GM13976 (cell line): ENCODE measurements at regions not wholly inside any gene's neighbourhood (a gene's known extent, or its start where the extent isn't known, plus 50 kb on each side); places are given as distances from the start of the nearest gene placed in this dataset.

ENCODE experiments used
- DNase-seq: peaks from one replicate; pipeline ENCODE4 v3.0.0; 2012; ENCODE audit warnings: low spot score
- CTCF ChIP-seq: IDR thresholded peaks from 2 replicates; pipeline ENCODE4 v1.5.1; 2012; ENCODE audit warnings: borderline replicate concordance, mild to moderate bottlenecking; ENCODE audit not compliant: insufficient read depth; ENCODE audit errors: extremely low read depth, missing control alignments, control extremely low read depth
- in situ Hi-C: fragments of 300-500 bp; cut with MboI; formaldehyde crosslinking; loops from one replicate; pipeline ENCODE4 v1.12.0; 2022; ENCODE audit warnings: low sequenced_read_pairs, mixed read lengths, inconsistent platforms; ENCODE audit not compliant: unreplicated experiment

GRCh38 chr4:171573181-171573580, 240.0 kb upstream of the GALNTL6 start:
- in situ Hi-C loops: no loop called here
- no peak for TF ChIP-seq CTCF
- DNase-seq: no peak

- in situ Hi-C loops: no loop called here
- no peak for DNase-seq
- TF ChIP-seq CTCF: no peak
Observed at GRCh38 chr4:171565130-171565788, 247.9 kb upstream of the GALNTL6 start.

GRCh38 chr4:171561419-171561818, 251.8 kb upstream of the GALNTL6 start:
- DNase-seq: no peak
- no peak for TF ChIP-seq CTCF
- in situ Hi-C loops: no loop called here

GRCh38 chr4:171553961-171554360, 259.2 kb upstream of the GALNTL6 start:
- TF ChIP-seq CTCF: no peak
- DNase-seq: no peak
- in situ Hi-C loops: no loop called here

GRCh38 chr4:171542640-171543039, 270.6 kb upstream of the GALNTL6 start:
- no peak for TF ChIP-seq CTCF
- DNase-seq: no peak
- in situ Hi-C loops: no loop called here

GRCh38 chr4:171538601-171539100, 274.6 kb upstream of the GALNTL6 start:
- TF ChIP-seq CTCF: no peak

More at GRCh38 chr4:171538601-171539100, 274.6 kb upstream of the GALNTL6 start:
- DNase-seq: no peak
- in situ Hi-C loops: no loop called here
